HG03558 (cell line): ENCODE measurements at regions not wholly inside any gene's neighbourhood (a gene's known extent, or its start where the extent isn't known, plus 50 kb on each side); places are given as distances from the start of the nearest gene placed in this dataset.
"Not testable (repeated sequence)": the region's sequence is repeated elsewhere in the genome, so short reads cannot be mapped to it uniquely, and the experiment has no call there.

Experiments used
- ATAC-seq: cut with Tn5 transposase; IDR thresholded peaks from one replicate; pipeline ENCODE4 v1.9.1; 2021; ENCODE audit warnings: moderate number of reproducible peaks; ENCODE audit not compliant: unreplicated experiment; ENCODE audit errors: extremely low read depth

GRCh38 chr7:16369855-16370254 is 51.5 kb downstream of the CRPPA start:
- ATAC-seq, result no peak

DNA sequence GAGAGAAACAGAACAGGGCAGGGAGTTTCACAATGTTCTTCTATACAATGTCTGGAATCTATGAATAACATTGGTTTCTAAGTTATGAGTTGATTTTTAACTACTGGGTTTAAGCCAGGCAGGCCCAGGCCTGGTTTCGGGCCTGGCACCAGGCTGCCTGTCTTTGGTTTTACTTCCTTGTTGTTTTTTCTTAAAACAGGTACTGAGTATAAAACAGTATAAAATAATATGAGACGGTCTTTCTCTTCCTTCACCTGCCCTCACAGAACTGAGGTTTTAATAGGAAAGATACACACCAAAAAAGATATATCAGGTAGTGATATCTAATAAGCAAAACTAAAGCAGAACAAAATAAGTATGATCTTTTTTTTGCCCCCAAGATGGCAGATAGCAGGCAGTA is 52.0 kb downstream of the CRPPA start:
- not testable (repeated sequence) for ATAC-seq

GRCh38 chr7:16368885-16369284 is 52.5 kb downstream of the CRPPA start:
- no peak for ATAC-seq

DNA sequence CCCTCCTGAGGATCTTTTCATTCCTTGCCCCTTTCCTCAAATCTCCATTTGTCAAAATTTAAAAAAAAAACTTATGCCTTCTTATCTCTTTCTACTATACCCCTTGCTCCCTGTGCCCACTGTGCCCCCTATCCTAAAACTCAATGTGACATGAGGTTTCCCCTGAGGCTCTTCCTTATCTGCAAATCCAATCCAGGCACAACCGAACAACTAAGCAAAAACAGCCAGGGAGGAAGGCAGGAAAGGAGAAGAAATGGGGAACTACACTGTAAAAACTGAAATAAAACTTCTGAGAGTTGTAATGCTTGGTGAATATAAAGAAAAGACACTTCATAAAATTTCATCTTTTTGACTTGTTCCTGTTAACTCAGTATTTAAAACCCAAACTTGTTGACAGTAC is 54.2 kb downstream of the CRPPA start:
- ATAC-seq, result no peak

DNA sequence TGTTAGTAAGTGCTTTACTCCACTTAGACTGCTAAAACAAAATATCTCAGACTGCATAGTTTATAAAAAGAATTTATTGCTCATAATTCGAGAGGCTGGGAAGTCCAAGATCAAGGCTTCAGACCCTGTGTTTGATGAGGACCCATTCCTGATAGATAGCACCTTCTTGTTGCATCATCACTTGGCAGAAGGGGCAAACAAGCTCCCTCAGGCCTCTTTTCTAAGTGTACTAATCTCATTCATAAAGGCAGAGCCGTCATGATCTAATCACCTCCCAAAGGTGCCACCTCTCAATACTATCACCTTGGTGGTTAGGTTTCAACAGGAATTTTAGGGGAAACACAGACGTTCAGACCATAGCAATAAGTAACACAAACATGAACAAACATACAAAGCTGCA is 55.4 kb downstream of the CRPPA start:
- ATAC-seq, result no peak

DNA sequence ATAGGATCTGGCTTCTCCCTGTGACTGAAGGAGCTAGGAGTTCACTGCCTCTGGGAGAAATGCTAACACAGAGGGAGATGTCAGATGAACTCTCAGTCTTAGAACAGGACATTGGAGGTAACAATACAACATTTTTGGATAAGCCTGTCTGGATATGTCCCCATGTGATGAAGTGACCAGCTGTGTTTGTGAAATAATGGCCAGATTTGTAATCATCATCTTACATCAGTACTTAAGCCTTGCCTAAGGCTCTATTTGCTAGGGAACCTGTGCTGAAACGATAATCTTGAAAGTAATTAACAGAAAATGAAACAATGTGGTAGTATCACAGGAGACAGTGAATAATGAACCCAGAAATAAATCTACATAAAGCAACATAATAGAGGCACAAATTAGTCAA is 56.2 kb downstream of the CRPPA start:
- ATAC-seq, result no peak

DNA sequence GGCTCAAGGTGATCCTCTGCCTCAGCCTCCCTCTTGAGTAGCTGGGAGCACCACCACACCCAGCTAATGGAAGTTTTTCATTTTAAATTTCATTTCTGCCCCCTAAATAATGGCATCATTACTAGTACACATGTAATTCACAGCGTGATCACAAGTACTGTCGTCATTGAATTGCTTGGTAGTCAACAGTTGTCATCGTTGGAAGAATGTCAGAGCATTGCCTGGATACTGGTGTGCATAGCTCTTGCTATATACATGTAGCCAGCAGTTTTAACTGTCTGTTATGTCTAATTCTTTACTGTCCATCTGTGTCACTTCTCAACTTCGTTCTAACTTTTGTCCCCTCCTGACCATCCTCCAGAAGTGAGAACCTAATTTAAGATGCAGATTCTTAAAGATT is 62.1 kb downstream of the CRPPA start:
- ATAC-seq, result no peak

DNA sequence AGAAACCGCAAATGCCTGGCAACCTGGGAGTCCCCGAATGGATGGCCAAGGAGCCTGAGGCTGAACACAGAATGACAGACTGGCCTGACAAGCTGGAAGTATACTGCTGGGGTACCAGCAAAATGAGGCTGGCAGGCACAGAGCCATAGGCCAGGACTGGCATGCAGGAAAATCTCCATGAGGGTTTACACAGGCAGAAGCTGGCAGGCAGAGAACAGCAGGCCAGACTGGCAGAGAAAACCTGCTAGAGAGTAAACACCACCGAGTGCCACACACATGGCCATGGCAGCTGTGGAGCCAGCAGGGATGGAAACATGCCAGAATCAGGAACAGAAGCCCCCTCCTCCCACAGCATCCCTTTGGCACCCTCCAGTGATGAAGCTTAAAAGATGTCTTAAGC is 63.4 kb downstream of the CRPPA start:
- no peak for ATAC-seq

DNA sequence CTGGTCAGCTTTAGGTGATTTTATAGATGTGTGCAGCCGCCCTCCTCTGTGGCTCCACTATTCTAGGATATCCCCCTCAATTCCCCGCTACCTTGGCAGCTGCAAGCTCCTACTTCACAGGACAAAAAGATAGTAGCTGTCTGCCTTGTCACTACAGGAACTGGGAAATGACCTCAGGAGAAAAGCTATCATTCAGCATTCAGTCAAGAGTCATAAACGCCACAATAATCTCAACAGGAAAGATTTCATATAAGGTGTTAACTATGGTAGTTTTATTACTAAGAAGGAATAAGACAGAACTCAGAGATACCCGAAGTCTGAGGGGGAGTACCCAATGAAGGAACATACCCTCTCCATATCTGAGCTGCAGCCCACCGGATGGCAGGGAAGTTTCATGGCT is 63.9 kb downstream of the CRPPA start:
- ATAC-seq, result no peak

- ATAC-seq, result no peak
These were observed 64.9 kb downstream of the CRPPA start for GRCh38 chr7:16356301-16356958.

DNA sequence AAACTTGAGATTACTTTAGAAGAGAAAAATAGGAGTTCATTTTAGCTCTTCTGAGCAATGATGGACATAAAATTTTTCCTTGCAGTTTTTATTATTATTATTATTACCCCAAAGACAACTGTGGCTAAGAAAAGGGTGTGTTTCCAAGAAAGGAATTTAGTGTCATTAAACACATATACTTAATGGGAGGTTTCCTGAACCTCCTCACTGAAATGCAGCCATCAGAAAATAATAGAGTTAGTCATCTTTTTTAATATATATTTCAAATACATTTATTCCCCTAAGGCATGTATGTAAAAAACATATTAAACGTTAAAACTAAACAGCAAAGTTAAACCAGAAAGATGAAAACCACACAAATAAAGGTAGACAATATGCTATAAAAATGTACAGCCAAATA is 66.8 kb downstream of the CRPPA start:
- no peak for ATAC-seq

GRCh38 chr7:16353226-16353625 is 68.1 kb downstream of the CRPPA start:
- no peak for ATAC-seq

DNA sequence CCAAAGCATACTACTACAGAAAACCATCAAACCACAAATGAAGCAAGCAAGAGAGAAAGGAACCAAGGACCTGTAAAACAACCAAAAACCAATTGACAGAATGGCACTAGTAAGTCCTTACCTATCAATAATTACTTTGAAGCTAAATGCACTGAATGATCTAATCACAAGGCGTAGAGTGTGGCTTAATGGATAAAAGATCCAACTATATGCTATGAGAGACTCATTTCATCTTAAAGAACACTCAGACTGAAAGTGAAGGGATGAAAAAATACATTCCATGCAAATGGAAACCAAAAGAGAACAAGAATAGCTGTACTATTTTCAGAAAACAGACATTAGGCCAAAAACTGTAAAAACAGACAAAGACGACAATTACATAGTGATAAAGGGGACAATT is 70.7 kb downstream of the CRPPA start:
- peak; percentile 59 for ATAC-seq

- ATAC-seq, result no peak
These were observed 73.1 kb downstream of the CRPPA start for GRCh38 chr7:16348251-16348650.

- ATAC-seq, result no peak
These were observed 73.5 kb downstream of the CRPPA start for GRCh38 chr7:16347827-16348192.

GRCh38 chr7:16347066-16347826 is 74.1 kb downstream of the CRPPA start:
- no peak for ATAC-seq

DNA sequence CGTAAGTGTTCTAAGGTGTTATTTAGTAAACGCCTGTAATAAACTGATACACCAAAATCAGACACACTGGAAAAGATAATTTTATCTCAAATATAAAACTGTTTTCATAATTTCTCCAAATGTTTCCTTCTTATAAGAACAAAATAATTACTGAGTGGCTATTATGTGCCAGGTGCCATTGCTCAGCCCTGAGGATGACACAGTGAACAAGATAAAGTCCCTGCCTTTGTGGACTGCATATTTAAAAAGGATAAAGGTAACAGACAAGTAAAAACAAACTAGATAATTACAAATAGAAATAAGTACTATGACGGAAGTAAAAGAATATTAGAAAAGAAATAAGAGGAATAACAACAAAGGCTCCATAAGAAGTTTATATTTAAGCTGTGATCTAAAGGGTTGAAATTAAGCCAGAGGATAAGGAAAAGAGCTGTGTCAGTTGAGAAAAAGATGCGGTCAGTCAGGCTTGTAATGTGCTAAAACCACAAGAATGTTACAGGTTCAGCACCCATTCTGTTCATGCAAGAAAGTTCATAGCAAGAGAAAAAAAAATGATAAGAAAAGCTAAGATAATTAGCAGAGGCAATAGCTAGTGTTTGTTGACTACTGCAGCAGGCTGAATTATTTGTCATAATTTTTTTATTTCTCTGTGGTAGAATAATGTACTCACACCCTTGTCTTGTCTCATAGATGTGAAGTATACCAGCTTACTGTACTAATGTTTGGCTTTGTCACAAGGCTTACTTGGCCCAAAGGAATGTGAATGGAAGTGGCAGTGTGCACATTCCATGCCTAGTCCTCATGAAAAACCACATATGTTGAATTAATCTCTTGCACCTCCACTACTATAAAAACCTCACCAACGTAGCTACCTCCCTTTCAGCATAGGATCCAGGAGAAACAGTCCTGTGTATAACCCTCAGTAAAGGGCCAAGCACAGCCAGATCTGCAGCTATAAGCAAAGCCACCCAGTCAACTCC is 75.1 kb downstream of the CRPPA start:
- no peak for ATAC-seq

DNA sequence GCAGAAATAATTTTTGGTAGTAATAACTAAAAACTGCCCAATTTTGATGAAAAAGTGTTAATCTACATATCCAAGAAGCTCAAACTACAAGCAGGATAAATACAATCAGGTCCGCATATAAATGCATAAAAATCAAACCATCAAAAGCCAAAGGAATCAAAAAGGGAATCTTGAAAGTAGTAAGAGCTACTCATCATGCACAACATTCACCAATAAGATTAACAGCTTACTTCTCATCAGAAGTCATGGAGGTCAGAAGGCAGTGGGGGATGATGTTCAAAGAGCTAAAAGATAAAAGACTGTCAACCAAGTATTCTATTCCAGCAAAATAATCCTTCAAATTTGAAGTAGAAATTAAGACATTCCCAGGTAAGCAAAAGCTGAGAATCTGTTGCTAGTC is 76.4 kb downstream of the CRPPA start:
- ATAC-seq, result no peak

- no peak for ATAC-seq
These were observed 77.7 kb downstream of the CRPPA start for GRCh38 chr7:16343612-16344011.

DNA sequence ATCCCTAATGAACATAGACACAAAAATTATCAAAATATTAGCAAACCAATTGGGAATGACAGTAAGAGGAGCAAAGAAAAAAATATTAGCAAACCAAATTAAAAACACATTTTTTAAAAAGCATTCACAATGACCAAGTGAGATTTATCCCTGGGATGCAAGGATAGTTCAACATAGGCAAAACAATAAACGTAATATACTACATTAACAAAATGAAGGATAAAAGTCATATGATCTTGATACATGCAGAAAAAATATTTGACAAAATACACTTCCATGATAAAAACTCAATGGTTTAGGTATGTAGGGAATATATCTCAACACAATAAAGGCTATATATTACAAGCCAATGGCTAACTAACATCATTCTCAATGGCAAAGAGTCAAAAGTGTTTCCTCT is 83.3 kb downstream of the CRPPA start:
- no peak for ATAC-seq

GRCh38 chr7:16326106-16326505 is 95.2 kb downstream of the CRPPA start:
- ATAC-seq, result no peak
